ENCODE measurements at regions not wholly inside any gene's neighbourhood (a gene's known extent, or its start where the extent isn't known, plus 50 kb on each side); places are given as distances from the start of the nearest gene placed in this dataset.

DNA sequence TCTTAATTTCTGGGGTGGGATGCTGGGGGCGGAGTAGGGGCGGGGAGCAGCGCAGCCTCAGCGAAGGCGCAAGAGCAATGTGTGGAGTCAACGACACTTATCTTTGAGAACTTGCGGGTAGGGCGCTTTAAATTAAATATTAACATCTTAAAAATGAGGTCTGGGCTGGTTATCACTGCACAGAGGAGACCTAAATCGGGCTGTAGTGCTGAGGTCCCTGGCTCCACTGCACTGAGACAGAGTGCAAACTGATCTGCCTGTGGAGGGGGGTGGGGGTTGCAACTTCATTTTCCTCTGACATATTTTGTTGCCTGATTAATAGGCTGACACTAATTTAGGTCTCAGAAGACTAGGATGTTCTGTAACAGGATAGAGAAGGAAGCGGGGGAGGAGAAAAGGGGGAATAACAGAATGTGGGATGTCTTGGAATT is 253.0 kb upstream of the FANCL start:
- Histone ChIP-seq H3K56ac (ENCODE audit: low read length) (no peak overlapping the region), H3K18ac (ENCODE audit: low read length) (peak overlapping the region; percentile 39), H3K79me1 (ENCODE audit: low read length) (no peaks in the 10 kb centered on the region), H3K4me1 (ENCODE audit: control insufficient read depth, low read depth, low read length) (peaks cover 2% of the 10 kb centered on the region), H3K27ac (ENCODE audit: low read depth, low read length) (no peak overlapping the region), H4K5ac (ENCODE audit: low read length) (no peak overlapping the region), H2AK5ac (ENCODE audit: low read length) (no peak overlapping the region), H3K9ac (ENCODE audit: low read length) (no peak overlapping the region), H3K23ac (ENCODE audit: low read length) (no peak overlapping the region), H3K79me2 (ENCODE audit: control insufficient read depth, insufficient read depth, low read length) (no peaks in the 10 kb centered on the region), H2BK15ac (replicated peaks; ENCODE audit: low read depth) (no peak overlapping the region), H4K8ac (ENCODE audit: low read depth, low read length) (peak overlapping the region; percentile 13), H3K4me3 (ENCODE audit: low read length) (no peak overlapping the region), H2BK120ac (ENCODE audit: low read depth, low read length) (no peak overlapping the region), H3K4ac (ENCODE audit: low read depth, low read length) (no peak overlapping the region), H3K36me3 (ENCODE audit: control insufficient read depth, insufficient read depth, low read length) (no peaks in the 10 kb centered on the region), H3K4me2 (ENCODE audit: low read length) (no peak overlapping the region), H3K27me3 (ENCODE audit: insufficient read depth, low read length, poor library complexity) (no peaks in the 10 kb centered on the region), H2BK5ac (ENCODE audit: low read length) (no peak overlapping the region)
- no CpG with 5 or more reads among the region's 10 CpGs for WGBS (ENCODE audit: extremely low coverage, insufficient coverage, low lambda C conversion rate)
- no peak for DNase-seq

DNA sequence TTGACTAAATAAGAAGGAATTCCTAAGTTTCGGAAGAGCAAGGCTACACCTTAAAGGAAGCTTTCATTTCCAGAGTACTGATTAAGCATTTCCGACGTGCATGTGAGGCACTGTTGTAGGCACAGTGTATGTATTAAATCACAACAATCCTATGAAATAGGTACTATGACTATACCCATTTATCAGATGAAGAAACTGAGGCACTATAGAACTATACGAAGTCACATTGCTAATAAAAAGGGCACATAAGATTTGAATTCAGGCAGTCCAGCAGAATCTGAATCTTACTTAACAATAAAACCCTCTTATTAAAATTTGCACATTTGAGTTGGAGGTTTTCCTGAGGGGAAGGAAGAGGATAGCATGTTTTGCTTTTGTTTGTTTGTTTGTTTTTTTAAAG is 243.5 kb upstream of the FANCL start:
- H3K27me3 ChIP-seq (ENCODE audit: insufficient read depth, low read length, poor library complexity) = no peaks in the 10 kb centered on the region
- H3K79me2 ChIP-seq (ENCODE audit: control insufficient read depth, insufficient read depth, low read length) = no peaks in the 10 kb centered on the region
- no peak overlapping the region for H3K4me3 ChIP-seq (ENCODE audit: low read length)
- H3K36me3 ChIP-seq (ENCODE audit: control insufficient read depth, insufficient read depth, low read length) = no peaks in the 10 kb centered on the region
- no peaks in the 10 kb centered on the region for H3K79me1 ChIP-seq (ENCODE audit: low read length)
- no peak overlapping the region for H3K9ac ChIP-seq (ENCODE audit: low read length)
- H2AK5ac ChIP-seq (ENCODE audit: low read length) = no peak overlapping the region
- H3K4me2 ChIP-seq (ENCODE audit: low read length) = no peak overlapping the region
- H3K56ac ChIP-seq (ENCODE audit: low read length) = no peak overlapping the region
- no peak overlapping the region for H3K4ac ChIP-seq (ENCODE audit: low read depth, low read length)
- no peaks in the 10 kb centered on the region for H3K4me1 ChIP-seq (ENCODE audit: control insufficient read depth, low read depth, low read length)
- WGBS (ENCODE audit: extremely low coverage, insufficient coverage, low lambda C conversion rate) = no CpG with 5 or more reads among the region's 4 CpGs
- no peak overlapping the region for H4K8ac ChIP-seq (ENCODE audit: low read depth, low read length)
- no peak overlapping the region for H4K5ac ChIP-seq (ENCODE audit: low read length)
- H3K18ac ChIP-seq (ENCODE audit: low read length) = no peak overlapping the region
- no peak overlapping the region for H2BK15ac ChIP-seq (replicated peaks; ENCODE audit: low read depth)
- H3K23ac ChIP-seq (ENCODE audit: low read length) = no peak overlapping the region
- H3K27ac ChIP-seq (ENCODE audit: low read depth, low read length) = no peak overlapping the region
- DNase-seq = no peak
- H2BK5ac ChIP-seq (ENCODE audit: low read length) = no peak overlapping the region
- no peak overlapping the region for H2BK120ac ChIP-seq (ENCODE audit: low read depth, low read length)

DNA sequence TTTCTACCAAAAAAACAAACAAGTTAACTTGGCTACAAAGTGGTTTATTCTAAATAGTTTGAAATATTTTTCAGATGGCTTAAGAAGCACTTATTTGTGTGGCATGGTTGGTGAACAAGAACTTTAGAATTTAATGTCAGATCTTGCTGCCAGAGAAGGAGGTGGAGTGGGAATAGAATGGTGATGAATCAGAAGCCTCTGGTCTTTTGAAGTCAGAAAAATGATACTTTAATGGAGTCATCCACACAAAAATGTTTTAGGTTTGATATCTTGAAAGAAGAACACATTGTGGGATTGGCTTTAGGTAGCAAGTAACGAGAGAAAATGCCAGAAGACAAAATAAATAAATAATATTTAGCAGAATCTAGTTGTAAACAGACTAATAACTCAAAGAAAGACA is 243.1 kb upstream of the FANCL start:
- H3K4me1 ChIP-seq (ENCODE audit: control insufficient read depth, low read depth, low read length) = no peaks in the 10 kb centered on the region

DNA sequence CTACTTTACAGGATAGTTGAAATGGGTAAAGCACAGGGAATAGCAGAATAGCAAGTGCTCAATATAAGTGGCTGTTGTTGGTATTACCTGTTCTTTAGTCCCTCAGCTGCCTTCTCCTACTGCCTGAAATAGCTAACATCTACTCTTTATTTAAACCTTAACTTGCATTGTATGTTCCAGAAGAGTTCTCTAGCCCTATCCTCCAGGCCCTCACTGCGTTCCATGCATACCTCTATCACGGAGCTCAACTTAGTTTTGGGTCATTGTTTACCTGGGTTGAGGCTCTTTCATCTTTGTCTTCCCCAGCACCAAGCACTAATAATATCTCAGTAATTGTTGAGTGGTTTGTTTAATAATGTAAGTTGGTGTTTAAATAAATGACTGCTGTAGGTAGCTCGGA is 242.2 kb upstream of the FANCL start:
- H3K23ac ChIP-seq (ENCODE audit: low read length) = no peak overlapping the region
- no peaks in the 10 kb centered on the region for H3K79me2 ChIP-seq (ENCODE audit: control insufficient read depth, insufficient read depth, low read length)
- no peak overlapping the region for H3K27ac ChIP-seq (ENCODE audit: low read depth, low read length)
- no peak for DNase-seq
- H3K4me1 ChIP-seq (ENCODE audit: control insufficient read depth, low read depth, low read length) = no peaks in the 10 kb centered on the region
- no peak overlapping the region for H2AK5ac ChIP-seq (ENCODE audit: low read length)
- H2BK5ac ChIP-seq (ENCODE audit: low read length) = no peak overlapping the region
- no peak overlapping the region for H2BK120ac ChIP-seq (ENCODE audit: low read depth, low read length)
- no peak overlapping the region for H4K8ac ChIP-seq (ENCODE audit: low read depth, low read length)
- no peak overlapping the region for H3K18ac ChIP-seq (ENCODE audit: low read length)
- H3K56ac ChIP-seq (ENCODE audit: low read length) = no peak overlapping the region
- H2BK15ac ChIP-seq (replicated peaks; ENCODE audit: low read depth) = no peak overlapping the region
- no peaks in the 10 kb centered on the region for H3K36me3 ChIP-seq (ENCODE audit: control insufficient read depth, insufficient read depth, low read length)
- H4K5ac ChIP-seq (ENCODE audit: low read length) = no peak overlapping the region
- no peaks in the 10 kb centered on the region for H3K79me1 ChIP-seq (ENCODE audit: low read length)
- H3K27me3 ChIP-seq (ENCODE audit: insufficient read depth, low read length, poor library complexity) = no peaks in the 10 kb centered on the region
- H3K4me3 ChIP-seq (ENCODE audit: low read length) = no peak overlapping the region
- H3K9ac ChIP-seq (ENCODE audit: low read length) = no peak overlapping the region
- WGBS (ENCODE audit: extremely low coverage, insufficient coverage, low lambda C conversion rate) = 100% methylated on average over 1 of the region's 3 CpGs
- no peak overlapping the region for H3K4me2 ChIP-seq (ENCODE audit: low read length)
- H3K4ac ChIP-seq (ENCODE audit: low read depth, low read length) = no peak overlapping the region

More for the DNA sequence above, 243.1 kb upstream of the FANCL start:
- no peaks in the 10 kb centered on the region for H3K36me3 ChIP-seq (ENCODE audit: control insufficient read depth, insufficient read depth, low read length)
- no peaks in the 10 kb centered on the region for H3K27me3 ChIP-seq (ENCODE audit: insufficient read depth, low read length, poor library complexity)
- H3K23ac ChIP-seq (ENCODE audit: low read length) = no peak overlapping the region
- no peak overlapping the region for H3K27ac ChIP-seq (ENCODE audit: low read depth, low read length)
- H2BK15ac ChIP-seq (replicated peaks; ENCODE audit: low read depth) = no peak overlapping the region
- H2AK5ac ChIP-seq (ENCODE audit: low read length) = no peak overlapping the region
- no peak overlapping the region for H4K5ac ChIP-seq (ENCODE audit: low read length)
- H3K79me2 ChIP-seq (ENCODE audit: control insufficient read depth, insufficient read depth, low read length) = no peaks in the 10 kb centered on the region
- no peak overlapping the region for H3K4me3 ChIP-seq (ENCODE audit: low read length)
- H4K8ac ChIP-seq (ENCODE audit: low read depth, low read length) = no peak overlapping the region
- no peak overlapping the region for H3K9ac ChIP-seq (ENCODE audit: low read length)
- no peak overlapping the region for H3K18ac ChIP-seq (ENCODE audit: low read length)
- DNase-seq = no peak
- H3K4ac ChIP-seq (ENCODE audit: low read depth, low read length) = no peak overlapping the region
- no peak overlapping the region for H2BK120ac ChIP-seq (ENCODE audit: low read depth, low read length)
- H3K4me2 ChIP-seq (ENCODE audit: low read length) = no peak overlapping the region
- no peak overlapping the region for H3K56ac ChIP-seq (ENCODE audit: low read length)
- no peak overlapping the region for H2BK5ac ChIP-seq (ENCODE audit: low read length)
- H3K79me1 ChIP-seq (ENCODE audit: low read length) = no peaks in the 10 kb centered on the region
- no CpG with 5 or more reads among the region's 1 CpG for WGBS (ENCODE audit: extremely low coverage, insufficient coverage, low lambda C conversion rate)

DNA sequence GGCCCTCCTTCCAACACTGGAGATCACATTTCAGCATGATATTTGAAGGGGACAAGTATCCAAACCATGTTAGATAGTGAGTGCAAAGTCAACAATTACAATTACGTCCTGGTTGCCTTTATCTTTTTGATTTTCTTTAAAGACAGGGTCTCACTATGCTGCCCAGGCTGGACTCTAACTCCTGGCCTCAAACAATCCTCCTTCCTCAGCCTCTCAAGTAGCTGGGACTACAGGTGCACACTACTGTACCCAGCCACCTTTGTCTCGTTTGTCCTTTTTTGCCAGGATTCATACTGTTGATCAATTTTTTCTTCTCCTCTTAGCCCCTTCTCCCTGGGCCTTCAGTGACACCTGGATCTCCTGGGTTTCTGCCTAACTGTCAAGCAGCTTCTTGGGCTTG is 240.5 kb upstream of the FANCL start:
- Histone ChIP-seq H3K23ac (ENCODE audit: low read length) (no peak overlapping the region), H3K36me3 (ENCODE audit: control insufficient read depth, insufficient read depth, low read length) (no peaks in the 10 kb centered on the region), H3K4me1 (ENCODE audit: control insufficient read depth, low read depth, low read length) (no peaks in the 10 kb centered on the region), H3K4me2 (ENCODE audit: low read length) (no peak overlapping the region), H4K8ac (ENCODE audit: low read depth, low read length) (no peak overlapping the region), H2AK5ac (ENCODE audit: low read length) (no peak overlapping the region), H3K27ac (ENCODE audit: low read depth, low read length) (no peak overlapping the region), H3K56ac (ENCODE audit: low read length) (no peak overlapping the region), H3K27me3 (ENCODE audit: insufficient read depth, low read length, poor library complexity) (no peaks in the 10 kb centered on the region), H3K18ac (ENCODE audit: low read length) (no peak overlapping the region), H2BK5ac (ENCODE audit: low read length) (no peak overlapping the region), H2BK15ac (replicated peaks; ENCODE audit: low read depth) (no peak overlapping the region), H4K5ac (ENCODE audit: low read length) (no peak overlapping the region), H3K79me2 (ENCODE audit: control insufficient read depth, insufficient read depth, low read length) (no peaks in the 10 kb centered on the region), H3K4me3 (ENCODE audit: low read length) (no peak overlapping the region), H2BK120ac (ENCODE audit: low read depth, low read length) (no peak overlapping the region), H3K9ac (ENCODE audit: low read length) (no peak overlapping the region), H3K79me1 (ENCODE audit: low read length) (no peaks in the 10 kb centered on the region), H3K4ac (ENCODE audit: low read depth, low read length) (no peak overlapping the region)
- no peak for DNase-seq
- no CpG with 5 or more reads among the region's 2 CpGs for WGBS (ENCODE audit: extremely low coverage, insufficient coverage, low lambda C conversion rate)

DNA sequence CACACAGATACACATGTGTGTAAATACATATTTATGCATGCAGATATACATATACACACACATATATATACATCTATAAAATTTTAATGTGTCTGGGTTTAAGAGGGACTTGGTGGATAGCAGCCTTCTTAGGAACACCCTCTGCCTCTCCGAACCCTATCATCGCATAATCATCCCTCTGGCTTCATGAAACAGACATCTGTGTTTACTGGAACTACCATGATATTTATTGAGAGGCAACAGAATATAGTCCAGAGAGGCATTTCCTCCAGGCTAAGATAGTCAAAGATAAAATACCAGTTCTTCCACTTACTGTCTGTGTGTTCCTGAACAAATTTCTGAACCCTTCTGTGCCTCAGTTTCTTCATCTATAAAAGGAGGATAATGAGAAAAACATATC is 239.0 kb upstream of the FANCL start:
- H3K9ac ChIP-seq (ENCODE audit: low read length) = no peak overlapping the region
- no peak overlapping the region for H2AK5ac ChIP-seq (ENCODE audit: low read length)
- H3K4me2 ChIP-seq (ENCODE audit: low read length) = no peak overlapping the region
- no peak overlapping the region for H2BK120ac ChIP-seq (ENCODE audit: low read depth, low read length)
- H4K8ac ChIP-seq (ENCODE audit: low read depth, low read length) = no peak overlapping the region
- WGBS (ENCODE audit: extremely low coverage, insufficient coverage, low lambda C conversion rate) = no CpG with 5 or more reads among the region's 2 CpGs
- H3K23ac ChIP-seq (ENCODE audit: low read length) = no peak overlapping the region
- H3K79me2 ChIP-seq (ENCODE audit: control insufficient read depth, insufficient read depth, low read length) = no peaks in the 10 kb centered on the region
- H3K36me3 ChIP-seq (ENCODE audit: control insufficient read depth, insufficient read depth, low read length) = no peaks in the 10 kb centered on the region
- H2BK5ac ChIP-seq (ENCODE audit: low read length) = no peak overlapping the region
- H3K27me3 ChIP-seq (ENCODE audit: insufficient read depth, low read length, poor library complexity) = no peaks in the 10 kb centered on the region
- DNase-seq = no peak
- H2BK15ac ChIP-seq (replicated peaks; ENCODE audit: low read depth) = no peak overlapping the region
- H3K4me1 ChIP-seq (ENCODE audit: control insufficient read depth, low read depth, low read length) = no peaks in the 10 kb centered on the region
- H3K18ac ChIP-seq (ENCODE audit: low read length) = no peak overlapping the region
- H3K4ac ChIP-seq (ENCODE audit: low read depth, low read length) = no peak overlapping the region
- no peaks in the 10 kb centered on the region for H3K79me1 ChIP-seq (ENCODE audit: low read length)
- no peak overlapping the region for H4K5ac ChIP-seq (ENCODE audit: low read length)
- no peak overlapping the region for H3K56ac ChIP-seq (ENCODE audit: low read length)
- H3K4me3 ChIP-seq (ENCODE audit: low read length) = no peak overlapping the region
- H3K27ac ChIP-seq (ENCODE audit: low read depth, low read length) = no peak overlapping the region

Data from mesendoderm (in vitro differentiated cells).